ENCODE measurements at regions not wholly inside any gene's neighbourhood (a gene's known extent, or its start where the extent isn't known, plus 50 kb on each side); places are given as distances from the start of the nearest gene placed in this dataset.

DNA sequence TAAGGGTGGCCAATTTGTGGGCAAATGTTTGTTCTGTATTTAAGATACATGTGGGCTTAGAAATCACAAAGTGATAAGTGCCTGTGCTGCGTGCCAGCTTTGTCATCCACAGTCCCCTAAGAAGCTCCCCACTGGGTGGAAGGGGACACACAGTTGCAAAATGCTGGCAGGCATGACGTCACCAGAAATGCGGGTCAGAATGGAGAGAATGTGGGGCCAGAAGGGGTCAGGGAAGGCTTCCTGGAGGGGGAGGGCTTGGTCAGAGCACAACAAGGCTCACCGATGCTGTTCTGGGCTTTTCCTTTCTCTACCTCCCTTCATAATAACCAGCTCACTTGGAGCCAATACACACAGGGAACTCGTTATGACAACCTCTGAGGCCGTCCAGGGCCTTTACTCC lies 207.3 kb downstream of the URI1 start:
- Histone ChIP-seq H3K36me3 (no peaks in the 10 kb centered on the region), H3K4me1 (no peaks in the 10 kb centered on the region), H3K27ac (no peak overlapping the region), H3K4me2 (no peak overlapping the region), H3K9ac (no peak overlapping the region), H3K27me3 (no peaks in the 10 kb centered on the region), H3K9me3 (no peaks in the 10 kb centered on the region), H4K20me1 (no peaks in the 10 kb centered on the region), H3K4me3 (no peak overlapping the region)
- no peak for TF ChIP-seq Cebpa-rat (IDR thresholded peaks at IDR 0.05)

DNA sequence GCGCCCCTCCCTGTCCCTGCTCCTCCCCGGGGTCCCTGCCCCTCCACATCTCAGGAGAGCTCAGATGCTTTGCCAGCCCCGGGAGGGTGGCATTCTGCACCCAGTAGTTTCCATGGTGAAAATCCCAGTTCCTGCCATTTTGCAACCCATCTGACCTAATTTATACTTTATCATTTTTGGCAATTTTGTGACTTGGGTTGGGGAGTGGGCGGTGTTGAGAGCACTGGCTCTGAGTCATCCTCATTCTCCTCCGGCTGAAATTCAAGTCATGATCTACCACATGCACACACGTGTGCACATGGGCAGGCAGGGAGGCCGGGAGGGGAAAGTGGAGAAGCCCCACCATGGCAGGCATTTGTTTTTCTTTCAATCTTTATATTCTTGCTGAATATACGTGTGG lies 208.6 kb downstream of the URI1 start:
- no peak overlapping the region for H3K27ac ChIP-seq
- no peak overlapping the region for H3K9ac ChIP-seq
- no peaks in the 10 kb centered on the region for H3K4me1 ChIP-seq
- no peaks in the 10 kb centered on the region for H3K9me3 ChIP-seq
- H3K27me3 ChIP-seq: no peaks in the 10 kb centered on the region
- H4K20me1 ChIP-seq: no peaks in the 10 kb centered on the region
- no peak overlapping the region for H3K4me3 ChIP-seq
- no peak for TF ChIP-seq Cebpa-rat (IDR thresholded peaks at IDR 0.05)
- H3K4me2 ChIP-seq: no peak overlapping the region
- no peaks in the 10 kb centered on the region for H3K36me3 ChIP-seq

DNA sequence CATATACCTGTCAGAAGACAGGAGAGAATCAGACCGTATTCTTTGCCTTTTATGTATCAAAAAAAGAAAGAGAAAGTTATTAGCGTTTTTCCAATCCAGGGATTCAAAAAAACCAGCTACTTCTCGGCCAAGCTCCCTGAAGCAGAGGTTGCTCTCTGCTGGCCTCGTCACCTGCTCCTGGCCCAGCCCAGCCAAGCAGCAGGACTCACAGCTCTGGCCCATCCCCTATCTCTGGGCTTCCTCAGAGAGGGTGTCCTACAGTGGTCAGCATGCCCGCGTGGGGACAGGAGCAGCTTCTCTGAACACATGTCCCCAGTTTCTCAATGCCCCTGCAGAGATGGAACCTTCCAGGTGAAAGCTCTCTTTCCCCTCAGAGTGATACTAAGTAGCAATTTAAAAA lies 209.0 kb downstream of the URI1 start:
- Histone ChIP-seq H3K36me3 (no peaks in the 10 kb centered on the region), H3K4me1 (no peaks in the 10 kb centered on the region), H3K27me3 (no peaks in the 10 kb centered on the region), H3K4me3 (no peak overlapping the region), H3K9me3 (no peaks in the 10 kb centered on the region), H3K9ac (no peak overlapping the region), H3K27ac (no peak overlapping the region), H3K4me2 (no peak overlapping the region), H4K20me1 (no peaks in the 10 kb centered on the region)
- no peak for TF ChIP-seq Cebpa-rat (IDR thresholded peaks at IDR 0.05)

DNA sequence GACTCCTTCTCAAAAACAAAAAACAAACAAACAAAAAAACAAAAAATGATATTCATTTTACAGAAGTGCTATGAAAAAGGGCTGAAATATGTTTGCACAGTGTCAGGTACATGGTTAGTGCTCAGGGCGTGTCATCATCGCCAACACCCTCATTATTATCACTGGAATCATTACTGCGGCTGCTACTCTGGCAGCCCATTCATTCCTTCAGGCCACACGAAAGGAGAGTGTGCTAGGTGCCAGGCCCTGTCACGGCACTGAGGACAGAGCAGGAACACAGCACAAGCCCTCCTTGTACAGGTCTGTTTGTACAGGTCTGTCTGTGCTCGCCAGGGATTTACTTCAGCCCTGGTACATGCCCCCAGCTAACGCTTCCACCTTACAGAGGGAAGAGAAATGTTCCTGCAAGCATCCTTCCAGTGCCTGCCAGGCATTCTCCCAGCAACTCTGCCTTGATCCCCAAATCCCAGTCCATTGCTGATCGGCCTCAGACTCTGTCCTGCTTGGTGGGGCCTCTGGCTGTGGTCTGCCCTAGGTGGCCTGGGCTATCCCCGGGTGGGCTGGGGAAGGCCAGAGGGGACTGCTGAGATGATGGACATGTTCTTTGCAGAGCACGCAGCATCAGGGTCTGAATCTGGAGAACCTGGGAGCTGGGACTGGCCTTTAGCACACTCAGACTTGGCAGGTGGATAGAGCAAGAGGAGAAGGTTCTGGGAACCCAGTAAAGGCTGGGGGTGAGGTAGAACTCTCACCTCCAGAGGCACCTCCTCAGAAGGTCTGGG lies 210.7 kb downstream of the URI1 start:
- no peaks in the 10 kb centered on the region for H3K9me3 ChIP-seq
- H3K4me2 ChIP-seq: no peak overlapping the region
- no peaks in the 10 kb centered on the region for H3K4me1 ChIP-seq
- no peaks in the 10 kb centered on the region for H3K36me3 ChIP-seq
- TF ChIP-seq Cebpa-rat (IDR thresholded peaks at IDR 0.05): no peak
- no peak overlapping the region for H3K9ac ChIP-seq
- no peaks in the 10 kb centered on the region for H3K27me3 ChIP-seq
- no peak overlapping the region for H3K4me3 ChIP-seq
- no peaks in the 10 kb centered on the region for H4K20me1 ChIP-seq
- no peak overlapping the region for H3K27ac ChIP-seq

DNA sequence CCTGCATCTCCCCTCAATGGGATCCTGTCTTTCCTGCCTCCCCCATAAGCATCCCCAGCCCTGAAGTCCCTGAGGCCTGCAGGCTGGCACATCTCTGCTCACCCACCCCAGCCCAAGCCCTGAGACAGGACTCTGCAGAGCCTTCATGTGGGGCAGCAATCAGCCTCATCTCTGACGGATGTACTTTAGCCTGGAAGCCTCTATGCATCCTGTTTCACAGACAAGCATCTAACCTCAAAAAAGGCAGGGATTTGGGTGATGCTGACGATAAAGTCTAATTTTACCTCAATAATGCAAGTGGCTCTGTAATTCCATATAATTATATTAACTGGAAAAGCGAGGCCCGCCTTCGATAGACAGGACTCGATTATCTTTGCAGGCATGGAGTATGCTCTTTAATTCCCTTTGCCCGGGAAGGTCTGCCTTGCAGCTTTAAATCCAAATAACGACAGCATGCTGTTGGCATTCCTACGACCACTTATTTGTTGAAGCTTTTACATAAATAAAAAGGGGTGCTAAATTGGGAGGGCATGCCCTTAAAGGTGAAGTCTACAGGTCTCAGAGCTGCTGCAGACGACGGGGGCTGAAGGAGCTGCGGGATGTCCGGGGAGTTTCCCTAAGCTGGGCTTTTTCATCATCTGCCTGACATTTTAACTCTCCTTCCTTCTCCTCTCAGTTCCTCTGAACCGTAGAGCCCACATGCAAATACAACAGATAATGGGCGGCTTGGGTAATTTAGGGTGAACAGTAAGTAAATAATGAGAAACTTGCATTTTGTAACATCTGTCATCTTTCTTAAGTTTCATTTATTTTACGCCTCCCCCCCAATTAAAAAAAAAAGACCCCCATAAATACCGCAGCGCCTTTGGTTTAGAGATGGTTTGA lies 211.5 kb downstream of the URI1 start:
- no peaks in the 10 kb centered on the region for H3K9me3 ChIP-seq
- H3K4me3 ChIP-seq: no peak overlapping the region
- no peaks in the 10 kb centered on the region for H4K20me1 ChIP-seq
- no peaks in the 10 kb centered on the region for H3K27me3 ChIP-seq
- 0 out of 2 replicates have a peak, but pooled peaks cover 3% of the 10 kb centered on the region for H3K4me1 ChIP-seq
- TF ChIP-seq Cebpa-rat (IDR thresholded peaks at IDR 0.05): no peak
- H3K4me2 ChIP-seq: peak overlapping the region; percentile 1; the same call in 1 of the 2 replicates
- no peak overlapping the region for H3K27ac ChIP-seq
- no peaks in the 10 kb centered on the region for H3K36me3 ChIP-seq
- H3K9ac ChIP-seq: no peak overlapping the region

DNA sequence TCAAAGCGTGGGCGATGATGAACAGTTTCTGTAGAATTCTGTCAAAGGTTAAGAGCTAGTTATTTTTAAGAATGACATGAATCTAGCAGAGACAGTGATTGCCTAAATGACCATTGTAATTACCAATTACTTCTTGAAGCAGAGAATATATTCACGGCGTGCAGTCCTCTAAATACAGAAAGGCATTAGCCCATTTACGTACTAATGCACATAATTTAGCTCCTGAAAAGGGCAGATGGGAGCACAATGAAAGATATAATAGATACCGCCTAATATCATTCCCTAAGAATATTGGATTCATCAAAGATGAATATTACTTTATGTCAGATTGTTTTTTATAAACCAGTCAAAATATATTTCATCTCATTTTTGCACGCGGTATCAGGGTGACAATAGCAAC lies 212.4 kb downstream of the URI1 start:
- no peaks in the 10 kb centered on the region for H3K36me3 ChIP-seq
- no peak overlapping the region for H3K4me3 ChIP-seq
- no peak overlapping the region for H3K27ac ChIP-seq
- no peaks in the 10 kb centered on the region for H3K9me3 ChIP-seq
- no peak overlapping the region for H3K9ac ChIP-seq
- H4K20me1 ChIP-seq: no peaks in the 10 kb centered on the region
- H3K27me3 ChIP-seq: no peaks in the 10 kb centered on the region
- H3K4me1 ChIP-seq: 0 out of 2 replicates have a peak, but pooled peaks cover 7% of the 10 kb centered on the region
- TF ChIP-seq Cebpa-rat (IDR thresholded peaks at IDR 0.05): no peak
- H3K4me2 ChIP-seq: no peak overlapping the region

DNA sequence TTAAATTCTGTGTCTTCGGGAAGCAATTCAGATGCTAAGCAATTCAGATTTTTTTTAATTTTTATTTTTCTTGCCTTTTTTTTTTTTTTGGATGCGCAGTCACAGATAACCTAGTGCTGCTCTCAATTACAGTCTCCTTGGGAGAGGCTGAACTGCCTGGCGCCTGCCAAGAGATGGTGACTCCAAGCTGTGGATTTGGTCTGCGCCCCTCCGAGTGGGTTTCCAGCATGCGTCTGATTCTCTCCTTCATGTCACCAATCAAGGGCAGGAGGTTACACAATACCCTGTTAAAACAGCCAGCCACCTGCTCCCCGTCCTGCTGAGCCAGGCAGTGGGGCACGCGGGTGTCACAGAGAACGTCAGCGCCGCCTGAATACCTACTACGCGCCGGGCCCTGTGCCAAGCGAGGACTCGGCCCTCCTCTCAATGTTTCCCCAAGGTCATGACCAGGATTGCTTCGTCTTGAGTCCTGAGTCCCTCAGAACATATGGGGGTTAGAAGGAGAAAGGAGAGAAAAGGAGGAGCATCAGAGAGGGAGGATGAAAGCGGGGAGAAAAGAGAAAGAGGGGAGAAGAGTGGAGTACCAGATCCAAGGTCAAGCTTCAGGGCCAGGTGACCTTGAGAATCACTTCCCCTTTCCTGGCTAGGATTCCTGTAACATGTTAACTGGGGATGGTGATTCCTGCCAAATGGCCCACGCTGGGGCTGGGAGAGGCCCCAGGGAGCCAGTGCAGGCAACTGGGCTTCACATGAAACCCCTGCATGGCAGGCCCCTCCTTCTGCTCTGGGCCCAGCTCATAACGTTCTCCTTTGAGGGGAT lies 213.6 kb downstream of the URI1 start:
- no peak for TF ChIP-seq Cebpa-rat (IDR thresholded peaks at IDR 0.05)

DNA sequence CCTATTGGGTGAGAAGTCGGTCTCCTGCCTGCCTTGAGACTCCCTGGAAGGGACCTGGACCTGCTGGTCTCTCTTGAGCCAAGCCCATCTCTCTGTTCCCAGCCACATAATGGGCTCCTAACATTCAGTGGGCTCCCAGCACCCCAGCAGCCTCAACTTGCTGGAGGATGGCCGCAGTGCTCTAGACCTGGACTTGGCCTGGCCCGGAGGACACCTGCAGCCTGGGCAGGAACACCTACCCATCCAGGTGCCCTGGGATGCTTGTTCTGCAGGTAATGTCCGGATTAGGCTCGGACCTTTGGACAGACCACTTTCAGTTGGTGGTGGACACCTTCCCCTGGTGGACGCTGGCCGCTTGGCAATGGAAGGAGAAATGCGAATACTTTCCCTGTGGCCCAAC lies 214.6 kb downstream of the URI1 start:
- Histone ChIP-seq H3K36me3 (no peaks in the 10 kb centered on the region), H3K27me3 (no peaks in the 10 kb centered on the region), H3K4me2 (no peak overlapping the region), H3K4me1 (0 out of 2 replicates have a peak, but pooled peaks cover 7% of the 10 kb centered on the region), H3K9ac (no peak overlapping the region), H3K9me3 (no peaks in the 10 kb centered on the region), H3K27ac (no peak overlapping the region), H4K20me1 (no peaks in the 10 kb centered on the region), H3K4me3 (no peak overlapping the region)
- no peak for TF ChIP-seq Cebpa-rat (IDR thresholded peaks at IDR 0.05)

More for the DNA sequence above, 213.6 kb downstream of the URI1 start:
- H3K4me3 ChIP-seq: no peak overlapping the region
- no peaks in the 10 kb centered on the region for H4K20me1 ChIP-seq
- H3K9ac ChIP-seq: no peak overlapping the region
- 0 out of 2 replicates have a peak, but pooled peaks cover 7% of the 10 kb centered on the region for H3K4me1 ChIP-seq
- no peaks in the 10 kb centered on the region for H3K9me3 ChIP-seq
- H3K4me2 ChIP-seq: no peak overlapping the region
- H3K27me3 ChIP-seq: no peaks in the 10 kb centered on the region
- no peak overlapping the region for H3K27ac ChIP-seq
- H3K36me3 ChIP-seq: no peaks in the 10 kb centered on the region

DNA sequence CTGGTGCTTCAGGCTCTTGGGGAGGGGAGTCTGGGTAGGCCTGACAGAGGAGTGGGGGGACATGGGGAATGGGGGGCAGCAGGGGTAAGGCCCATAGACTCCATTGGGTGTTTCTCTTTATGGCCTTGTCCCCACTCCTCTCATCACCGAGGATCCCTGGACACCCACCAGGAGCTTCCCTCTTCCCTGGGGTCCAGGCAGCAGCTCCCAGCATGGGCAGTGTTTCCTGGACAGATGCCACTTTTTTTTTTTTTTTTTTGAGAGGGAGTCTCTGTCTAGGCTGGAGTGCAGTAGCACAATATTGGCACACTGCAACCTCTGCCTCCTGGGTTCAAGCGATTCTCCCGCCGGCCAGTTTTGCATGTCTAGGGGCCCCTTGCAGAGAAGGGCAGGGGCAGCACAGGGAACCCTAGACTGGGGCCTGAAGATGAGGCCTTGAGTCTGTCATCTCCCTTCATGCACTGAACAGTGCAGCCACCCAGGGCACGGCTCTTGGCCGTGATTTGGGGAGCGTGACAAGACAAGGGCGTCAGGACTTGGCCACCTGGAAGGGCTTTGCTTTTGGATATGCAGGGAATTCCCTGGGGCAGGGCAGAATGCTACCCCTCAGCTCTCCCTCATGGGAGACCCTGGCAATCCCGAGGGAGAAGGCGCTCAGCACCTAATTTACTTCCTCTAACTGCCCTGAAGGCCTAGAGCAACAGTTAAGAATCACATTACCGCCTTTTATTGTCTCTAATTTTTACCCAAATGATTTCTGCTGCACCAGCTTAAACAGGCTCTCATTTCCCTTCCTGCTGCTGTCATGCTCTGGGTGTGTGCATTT lies 213.9 kb upstream of the ZNF536 start:
- no peaks in the 10 kb centered on the region for H3K9me3 ChIP-seq
- no peak overlapping the region for H3K4me3 ChIP-seq
- no peaks in the 10 kb centered on the region for H3K27me3 ChIP-seq
- H3K4me1 ChIP-seq: 0 out of 2 replicates have a peak, but pooled peaks cover 7% of the 10 kb centered on the region
- TF ChIP-seq Cebpa-rat (IDR thresholded peaks at IDR 0.05): no peak
- no peaks in the 10 kb centered on the region for H4K20me1 ChIP-seq
- no peak overlapping the region for H3K27ac ChIP-seq
- H3K4me2 ChIP-seq: peak overlapping the region; percentile 14; the same call in 1 of the 2 replicates
- H3K9ac ChIP-seq: no peak overlapping the region
- H3K36me3 ChIP-seq: no peaks in the 10 kb centered on the region
